ENCODE measurements at regions not wholly inside any gene's neighbourhood (a gene's known extent, or its start where the extent isn't known, plus 50 kb on each side); places are given as distances from the start of the nearest gene placed in this dataset.

GRCh38 chr4:24260133-24260715 is 324.1 kb downstream of the DHX15 start:
- H3K4me1 Mint-ChIP-seq (ENCODE audit: low read depth), result peaks cover 12% of the 10 kb centered on the region
- TF ChIP-seq CTCF (IDR thresholded peaks at IDR 0.05), result no peak
- peaks cover 3% of the 10 kb centered on the region for H3K9me3 Mint-ChIP-seq (ENCODE audit: low read depth)
- no peaks in the 10 kb centered on the region for H3K36me3 Mint-ChIP-seq (ENCODE audit: low read depth)
- H3K27me3 Mint-ChIP-seq (ENCODE audit: low read depth), result peaks cover 3% of the 10 kb centered on the region
- no peak overlapping the region for H3K4me3 Mint-ChIP-seq (ENCODE audit: unreplicated experiment)
- no peak for DNase-seq (ENCODE audit: low spot score)
- no peak overlapping the region for H3K27ac Mint-ChIP-seq (ENCODE audit: unreplicated experiment)

GRCh38 chr4:24256547-24256946 is 327.8 kb downstream of the DHX15 start:
- no peaks in the 10 kb centered on the region for H3K36me3 Mint-ChIP-seq (ENCODE audit: low read depth)

GRCh38 chr4:24256066-24256465 is 328.3 kb downstream of the DHX15 start:
- peaks cover 21% of the 10 kb centered on the region for H3K4me1 Mint-ChIP-seq (ENCODE audit: low read depth)
- H3K27me3 Mint-ChIP-seq (ENCODE audit: low read depth), result peaks cover under 1% of the 10 kb centered on the region
- no peak overlapping the region for H3K4me3 Mint-ChIP-seq (ENCODE audit: unreplicated experiment)

More at GRCh38 chr4:24256547-24256946, 327.8 kb downstream of the DHX15 start:
- H3K4me3 Mint-ChIP-seq (ENCODE audit: unreplicated experiment), result no peak overlapping the region
- peaks cover 3% of the 10 kb centered on the region for H3K27me3 Mint-ChIP-seq (ENCODE audit: low read depth)
- no peak for DNase-seq (ENCODE audit: low spot score)
- H3K9me3 Mint-ChIP-seq (ENCODE audit: low read depth), result peaks cover 3% of the 10 kb centered on the region
- peaks cover 21% of the 10 kb centered on the region for H3K4me1 Mint-ChIP-seq (ENCODE audit: low read depth)
- no peak overlapping the region for H3K27ac Mint-ChIP-seq (ENCODE audit: unreplicated experiment)
- no peak for TF ChIP-seq CTCF (IDR thresholded peaks at IDR 0.05)

GRCh38 chr4:24252121-24252520 is 332.2 kb downstream of the DHX15 start:
- DNase-seq (ENCODE audit: low spot score), result no peak
- H3K4me3 Mint-ChIP-seq (ENCODE audit: unreplicated experiment), result no peak overlapping the region
- H3K27ac Mint-ChIP-seq (ENCODE audit: unreplicated experiment), result no peak overlapping the region
- H3K4me1 Mint-ChIP-seq (ENCODE audit: low read depth), result peaks cover 36% of the 10 kb centered on the region
- TF ChIP-seq CTCF (IDR thresholded peaks at IDR 0.05), result no peak
- no peaks in the 10 kb centered on the region for H3K36me3 Mint-ChIP-seq (ENCODE audit: low read depth)
- peaks cover 3% of the 10 kb centered on the region for H3K9me3 Mint-ChIP-seq (ENCODE audit: low read depth)
- H3K27me3 Mint-ChIP-seq (ENCODE audit: low read depth), result no peaks in the 10 kb centered on the region

More at GRCh38 chr4:24256066-24256465, 328.3 kb downstream of the DHX15 start:
- Mint-ChIP-seq H3K27ac (ENCODE audit: unreplicated experiment) (no peak overlapping the region), H3K9me3 (ENCODE audit: low read depth) (peaks cover 3% of the 10 kb centered on the region), H3K36me3 (ENCODE audit: low read depth) (no peaks in the 10 kb centered on the region)
- DNase-seq (ENCODE audit: low spot score), result no peak
- TF ChIP-seq CTCF (IDR thresholded peaks at IDR 0.05), result no peak

GRCh38 chr4:24251589-24251988 is 332.8 kb downstream of the DHX15 start:
- Mint-ChIP-seq H3K27me3 (ENCODE audit: low read depth) (no peaks in the 10 kb centered on the region), H3K27ac (ENCODE audit: unreplicated experiment) (no peak overlapping the region), H3K4me3 (ENCODE audit: unreplicated experiment) (no peak overlapping the region), H3K4me1 (ENCODE audit: low read depth) (peaks cover 36% of the 10 kb centered on the region), H3K9me3 (ENCODE audit: low read depth) (peaks cover 3% of the 10 kb centered on the region), H3K36me3 (ENCODE audit: low read depth) (no peaks in the 10 kb centered on the region)
- no peak for TF ChIP-seq CTCF (IDR thresholded peaks at IDR 0.05)
- DNase-seq (ENCODE audit: low spot score), result no peak

Measured in chondrocyte (in vitro differentiated cells).